ENCODE measurements at regions not wholly inside any gene's neighbourhood (a gene's known extent, or its start where the extent isn't known, plus 50 kb on each side); places are given as distances from the start of the nearest gene placed in this dataset.

DNA sequence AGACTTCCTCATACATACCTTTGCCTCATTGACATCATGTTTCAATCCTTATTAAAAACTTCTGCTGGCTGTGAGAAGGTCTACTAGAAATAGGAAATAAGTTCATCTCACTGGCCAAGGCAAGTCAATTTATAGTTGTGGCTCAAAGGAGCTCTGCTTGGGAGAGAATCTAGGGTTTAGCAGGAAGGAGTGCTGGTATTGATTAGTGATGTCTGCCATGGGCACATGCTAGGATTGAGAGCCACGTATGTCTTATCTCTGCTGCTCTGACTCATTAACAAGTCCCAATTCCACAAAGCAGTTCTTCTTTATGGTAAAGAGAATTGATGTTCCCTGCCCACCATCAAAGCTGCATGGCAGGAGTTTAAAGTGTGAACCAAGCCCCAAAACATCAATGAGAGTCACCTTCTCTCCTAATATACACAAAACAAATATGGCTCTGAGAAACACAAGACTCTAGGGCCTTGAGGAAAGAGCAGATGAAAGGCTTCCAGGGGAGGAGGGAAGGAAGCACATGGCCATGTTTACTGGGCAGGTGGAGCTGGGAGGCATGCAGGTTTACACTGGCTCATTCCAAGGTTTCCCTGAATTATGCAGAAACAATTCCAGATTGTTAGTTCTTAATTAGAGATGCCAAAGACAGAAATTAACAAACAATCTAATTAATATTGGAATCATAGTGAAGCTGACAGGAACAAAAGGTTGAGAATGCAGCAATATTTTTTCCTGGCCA, 931.9 kb upstream of the TMEM132C start:
- TF ChIP-seq, protein P1, sequence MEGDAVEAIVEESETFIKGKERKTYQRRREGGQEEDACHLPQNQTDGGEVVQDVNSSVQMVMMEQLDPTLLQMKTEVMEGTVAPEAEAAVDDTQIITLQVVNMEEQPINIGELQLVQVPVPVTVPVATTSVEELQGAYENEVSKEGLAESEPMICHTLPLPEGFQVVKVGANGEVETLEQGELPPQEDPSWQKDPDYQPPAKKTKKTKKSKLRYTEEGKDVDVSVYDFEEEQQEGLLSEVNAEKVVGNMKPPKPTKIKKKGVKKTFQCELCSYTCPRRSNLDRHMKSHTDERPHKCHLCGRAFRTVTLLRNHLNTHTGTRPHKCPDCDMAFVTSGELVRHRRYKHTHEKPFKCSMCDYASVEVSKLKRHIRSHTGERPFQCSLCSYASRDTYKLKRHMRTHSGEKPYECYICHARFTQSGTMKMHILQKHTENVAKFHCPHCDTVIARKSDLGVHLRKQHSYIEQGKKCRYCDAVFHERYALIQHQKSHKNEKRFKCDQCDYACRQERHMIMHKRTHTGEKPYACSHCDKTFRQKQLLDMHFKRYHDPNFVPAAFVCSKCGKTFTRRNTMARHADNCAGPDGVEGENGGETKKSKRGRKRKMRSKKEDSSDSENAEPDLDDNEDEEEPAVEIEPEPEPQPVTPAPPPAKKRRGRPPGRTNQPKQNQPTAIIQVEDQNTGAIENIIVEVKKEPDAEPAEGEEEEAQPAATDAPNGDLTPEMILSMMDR (IDR thresholded peaks at IDR 0.05 in 4 of 5, conservative IDR thresholded peaks at IDR 0.05 in 1 of 5): no peak
- no peak for TF ChIP-seq POLR2A (IDR thresholded peaks at IDR 0.05)

Data from gastrocnemius medialis (tissue), 4 donors.